Neuronal stem cell (in vitro differentiated cells): ENCODE measurements at regions not wholly inside any gene's neighbourhood (a gene's known extent, or its start where the extent isn't known, plus 50 kb on each side); places are given as distances from the start of the nearest gene placed in this dataset.

Experiments used
- DNase-seq: peaks from one replicate; pipeline ENCODE4 v3.0.0-alpha.2; 2013; ENCODE audit warnings: low spot score
- H2AFZ ChIP-seq: one replicate; pipeline ENCODE4 v1.6.1; 2013; ENCODE audit warnings: mild to moderate bottlenecking, low read length, inconsistent platforms
- H2AK5ac ChIP-seq: 2 replicates; pipeline ENCODE4 v1.6.1; 2013; ENCODE audit warnings: low read depth, mild to moderate bottlenecking, inconsistent platforms, low read length, moderate library complexity, mixed read lengths
- H2BK120ac ChIP-seq: 2 replicates; pipeline ENCODE4 v1.6.1; 2013; ENCODE audit warnings: low read depth, mild to moderate bottlenecking, inconsistent platforms, low read length, moderate library complexity, mixed read lengths
- H2BK12ac ChIP-seq: one replicate; pipeline ENCODE4 v1.6.1; 2013; ENCODE audit warnings: low read length, inconsistent platforms
- H2BK15ac ChIP-seq: 2 replicates; pipeline ENCODE4 v1.6.1; 2013; ENCODE audit warnings: mild to moderate bottlenecking, low read length, inconsistent platforms, mixed read lengths
- H2BK5ac ChIP-seq: one replicate; pipeline ENCODE4 v1.6.1; 2013; ENCODE audit warnings: inconsistent platforms, mild to moderate bottlenecking, low read length, moderate library complexity
- H3K14ac ChIP-seq: one replicate; pipeline ENCODE4 v1.6.1; 2013; ENCODE audit warnings: low read length, inconsistent platforms
- H3K18ac ChIP-seq: 2 replicates; pipeline ENCODE4 v1.6.1; 2013; ENCODE audit warnings: low read length, inconsistent platforms
- H3K23ac ChIP-seq: 2 replicates; pipeline ENCODE4 v1.6.1; 2013; ENCODE audit warnings: low read depth, mild to moderate bottlenecking, mixed read lengths, low read length, inconsistent platforms; ENCODE audit not compliant: poor library complexity
- H3K27ac ChIP-seq: replicated peaks from 3 replicates; pipeline ENCODE4 v1.5.1; 2013; ENCODE audit warnings: low read length, inconsistent platforms
- H3K27me3 ChIP-seq, 3 experiments: 2 replicates each; pipeline ENCODE4 v1.6.1; 2013; ENCODE audit warnings: low read length in 3 of 3, mild to moderate bottlenecking in 2 of 3, inconsistent platforms in 1 of 3, low read depth in 1 of 3, mixed read lengths in 1 of 3, moderate library complexity in 1 of 3; ENCODE audit not compliant: control insufficient read depth in 3 of 3, insufficient read depth in 3 of 3
- H3K36me3 ChIP-seq, 2 donors: replicated peaks in 1 of 2; 2 replicates each; pipeline ENCODE4 v1.6.1; 2013; ENCODE audit warnings: low read length in 2 of 2; ENCODE audit not compliant: control insufficient read depth in 2 of 2, insufficient read depth in 2 of 2
- H3K4ac ChIP-seq: 2 replicates; pipeline ENCODE4 v1.6.1; 2013; ENCODE audit warnings: inconsistent platforms, mild to moderate bottlenecking, low read length, moderate library complexity
- H3K4me1 ChIP-seq, 2 donors: 1 replicate in 1 of 2; 2 replicates in 1 of 2; pipeline ENCODE4 v1.6.1; 2013; ENCODE audit warnings: low read length in 2 of 2, low read depth in 1 of 2; ENCODE audit not compliant: control insufficient read depth in 2 of 2, insufficient read depth in 1 of 2
- H3K4me2 ChIP-seq: one replicate; pipeline ENCODE4 v1.6.1; 2013; ENCODE audit warnings: mild to moderate bottlenecking, low read length, inconsistent platforms; ENCODE audit not compliant: insufficient read depth, poor library complexity, severe bottlenecking
- H3K4me3 ChIP-seq, 2 donors: 2 replicates each; pipeline ENCODE4 v1.5.1; 2013; ENCODE audit warnings: low read length in 2 of 2, mild to moderate bottlenecking in 2 of 2, inconsistent platforms in 1 of 2, moderate library complexity in 1 of 2
- H3K79me1 ChIP-seq: one replicate; pipeline ENCODE4 v1.6.1; 2013; ENCODE audit warnings: low read depth, mild to moderate bottlenecking, inconsistent platforms, low read length, moderate library complexity
- H3K9ac ChIP-seq: one replicate; pipeline ENCODE4 v1.6.1; 2013; ENCODE audit warnings: mild to moderate bottlenecking, low read depth, low read length, inconsistent platforms; ENCODE audit not compliant: poor library complexity
- H3K9me3 ChIP-seq, 2 donors: replicated peaks in 1 of 2; 2 replicates each; pipeline versions ENCODE3 to v1.6.1; 2013; ENCODE audit warnings: low read length in 2 of 2, mild to moderate bottlenecking in 2 of 2, inconsistent platforms in 1 of 2, low read depth in 1 of 2, mixed read lengths in 1 of 2, moderate library complexity in 1 of 2; ENCODE audit not compliant: control insufficient read depth in 2 of 2, insufficient read depth in 1 of 2
- H4K8ac ChIP-seq: one replicate; pipeline ENCODE4 v1.6.1; 2013; ENCODE audit warnings: low read depth, mild to moderate bottlenecking, inconsistent platforms, low read length, moderate library complexity
- H4K91ac ChIP-seq: one replicate; pipeline ENCODE4 v1.6.1; 2013; ENCODE audit warnings: low read length, low read depth, mild to moderate bottlenecking, inconsistent platforms; ENCODE audit not compliant: poor library complexity
- WGBS, 2 donors: extraction: QIAGEN DNeasy Blood & Tissue Kit; methylation state at CpG; one replicate each; pipeline ENCODE4 v1.1.7; 2013; ENCODE audit warnings: missing lambda C conversion rate in 2 of 2, mixed read lengths in 1 of 2; ENCODE audit not compliant: insufficient read length in 2 of 2, insufficient replicate concordance in 1 of 2; ENCODE audit errors: extremely low coverage in 2 of 2; 5-methylcytosine and 5-hydroxymethylcytosine counted together

- Histone ChIP-seq H2BK12ac (peak overlapping the region; percentile 42), H2AK5ac (no peak overlapping the region), H4K91ac (no peak overlapping the region), H3K14ac (no peak overlapping the region), H2BK5ac (no peak overlapping the region), H3K4me1 (peaks cover 7 to 29% of the 10 kb centered on the region in 2 donors), H3K4me2 (no peak overlapping the region), H3K4me3 (no peak overlapping the region), H3K4ac (no peak overlapping the region), H2AFZ (peak overlapping the region; percentile 4), H3K79me1 (no peaks in the 10 kb centered on the region), H3K9ac (no peak overlapping the region), H3K36me3 (no peaks in the 10 kb centered on the region), H3K27ac (no peak overlapping the region), H3K27me3 (peaks cover 0 to 9% (median 0%) of the 10 kb centered on the region in 3 experiments), H4K8ac (no peak overlapping the region), H2BK15ac (no peak overlapping the region), H3K18ac (peak overlapping the region; percentile 40), H3K23ac (no peak overlapping the region), H2BK120ac (no peak overlapping the region), H3K9me3 (peaks cover 0 to 6% of the 10 kb centered on the region in 2 donors)
- no CpG with 5 or more reads among the region's 8 CpGs for WGBS, 2 donors
- DNase-seq, result peak; percentile 70
Measured at GRCh38 chr17:5706577-5707210, 122.4 kb upstream of the NLRP1 start.

- DNase-seq, result no peak
- Histone ChIP-seq H3K14ac (no peak overlapping the region), H3K18ac (peak overlapping the region; percentile 63), H2BK12ac (peak overlapping the region; percentile 61), H3K23ac (no peak overlapping the region), H3K79me1 (no peaks in the 10 kb centered on the region), H3K4me2 (no peak overlapping the region), H3K9ac (peak overlapping the region; percentile 22), H2BK120ac (no peak overlapping the region), H2BK5ac (no peak overlapping the region), H3K9me3 (peaks cover 0 to 6% of the 10 kb centered on the region in 2 donors), H2AFZ (no peak overlapping the region), H3K4me3 (no peak overlapping the region), H3K4ac (no peak overlapping the region), H2AK5ac (no peak overlapping the region), H3K36me3 (no peaks in the 10 kb centered on the region), H3K27ac (no peak overlapping the region), H2BK15ac (no peak overlapping the region), H3K4me1 (peaks cover 7 to 32% of the 10 kb centered on the region in 2 donors), H4K91ac (no peak overlapping the region), H3K27me3 (peaks cover 0 to 15% (median 4%) of the 10 kb centered on the region in 3 experiments), H4K8ac (no peak overlapping the region)
- no CpG with 5 or more reads among the region's 5 CpGs for WGBS, 2 donors
Measured at GRCh38 chr17:5707482-5707881, 123.2 kb upstream of the NLRP1 start.

DNA sequence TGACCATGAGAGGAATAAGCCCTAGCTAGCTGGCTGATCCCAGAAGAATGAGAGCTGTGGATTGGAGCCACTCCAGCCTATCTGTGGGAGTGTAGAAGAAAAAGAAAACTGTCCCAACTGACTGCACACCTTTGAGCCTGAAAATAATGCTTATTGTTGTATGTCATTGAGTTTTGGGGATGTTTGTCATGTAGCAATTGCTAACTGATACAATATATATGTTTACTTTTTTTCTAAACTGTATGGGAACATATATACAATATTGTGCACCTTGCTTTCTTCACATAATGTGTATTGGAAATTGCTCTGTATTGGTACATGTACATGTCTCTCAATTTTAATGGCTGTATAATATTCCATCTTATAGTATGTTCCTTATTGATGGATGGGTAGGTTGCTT lies 124.0 kb upstream of the NLRP1 start:
- H3K9ac ChIP-seq, result no peak overlapping the region
- H2BK120ac ChIP-seq, result no peak overlapping the region
- peaks cover 0 to 23% (median 8%) of the 10 kb centered on the region in 3 experiments for H3K27me3 ChIP-seq
- H3K79me1 ChIP-seq, result no peaks in the 10 kb centered on the region
- peaks cover 0 to 2% of the 10 kb centered on the region in 2 donors for H3K9me3 ChIP-seq
- H3K4me3 ChIP-seq, result no peak overlapping the region
- H3K27ac ChIP-seq, result no peak overlapping the region
- H3K36me3 ChIP-seq, result no peaks in the 10 kb centered on the region
- no peak overlapping the region for H2BK12ac ChIP-seq
- H4K8ac ChIP-seq, result no peak overlapping the region
- H2BK5ac ChIP-seq, result no peak overlapping the region
- no peak overlapping the region for H3K4ac ChIP-seq
- no peak for DNase-seq
- no peak overlapping the region for H2AFZ ChIP-seq
- no peak overlapping the region for H3K18ac ChIP-seq
- H2BK15ac ChIP-seq, result no peak overlapping the region
- H3K23ac ChIP-seq, result no peak overlapping the region
- H2AK5ac ChIP-seq, result no peak overlapping the region
- H4K91ac ChIP-seq, result no peak overlapping the region
- no peak overlapping the region for H3K14ac ChIP-seq
- peaks cover 4 to 32% of the 10 kb centered on the region in 2 donors for H3K4me1 ChIP-seq
- H3K4me2 ChIP-seq, result no peak overlapping the region

- Histone ChIP-seq H3K23ac (no peak overlapping the region), H4K8ac (no peak overlapping the region), H3K18ac (no peak overlapping the region), H3K79me1 (no peaks in the 10 kb centered on the region), H3K27me3 (peaks cover 0 to 34% (median 8%) of the 10 kb centered on the region in 3 experiments), H3K9me3 (peaks cover 0 to 5% of the 10 kb centered on the region in 2 donors), H3K4me1 (peaks cover 2 to 17% of the 10 kb centered on the region in 2 donors), H4K91ac (no peak overlapping the region), H2AFZ (no peak overlapping the region), H2AK5ac (no peak overlapping the region), H3K4me2 (no peak overlapping the region), H2BK15ac (no peak overlapping the region), H3K36me3 (no peaks in the 10 kb centered on the region), H2BK5ac (no peak overlapping the region), H3K14ac (no peak overlapping the region), H3K9ac (no peak overlapping the region), H2BK12ac (no peak overlapping the region), H3K4me3 (no peak overlapping the region), H2BK120ac (no peak overlapping the region), H3K4ac (no peak overlapping the region), H3K27ac (no peak overlapping the region)
- no CpG with 5 or more reads among the region's 8 CpGs for WGBS, 2 donors
- DNase-seq, result peak; percentile 58
Measured at GRCh38 chr17:5711344-5711743, 127.0 kb upstream of the NLRP1 start.
